Lung (tissue), 11 donors: ENCODE measurements at regions not wholly inside any gene's neighbourhood (a gene's known extent, or its start where the extent isn't known, plus 50 kb on each side); places are given as distances from the start of the nearest gene placed in this dataset.

ENCODE experiments used
- ATAC-seq: fragments of 200-7000 bp; cut with Tn5 transposase; one replicate; pipeline ENCODE4 v1.9.1; 2020; ENCODE audit warnings: moderate number of reproducible peaks; ENCODE audit not compliant: insufficient read depth, low FRiP score
- DNase-seq, 3 donors: peaks; one replicate each; pipeline ENCODE4 v3.0.0-alpha.2; 2013 to 2017
- H3K27ac ChIP-seq, 2 donors: one replicate each; pipeline ENCODE4 v1.5.1; 2013; ENCODE audit warnings: mild to moderate bottlenecking in 2 of 2, moderate library complexity in 2 of 2, control low read depth in 1 of 2, inconsistent platforms in 1 of 2, low read depth in 1 of 2, low read length in 1 of 2
- H3K27me3 ChIP-seq, 3 donors: one replicate each; pipeline ENCODE4 v1.5.1; 2013; ENCODE audit warnings: low read length in 2 of 3; ENCODE audit not compliant: control insufficient read depth in 3 of 3, insufficient read depth in 3 of 3
- H3K36me3 ChIP-seq, 4 donors: one replicate each; pipeline ENCODE4 v1.5.1; 2013; ENCODE audit warnings: low read length in 4 of 4, mild to moderate bottlenecking in 1 of 4, moderate library complexity in 1 of 4; ENCODE audit not compliant: control insufficient read depth in 4 of 4, insufficient read depth in 4 of 4
- H3K4me1 ChIP-seq, 5 donors: one replicate each; pipeline ENCODE4 v1.5.1; 2013; ENCODE audit warnings: low read length in 5 of 5, mild to moderate bottlenecking in 2 of 5, moderate library complexity in 1 of 5; ENCODE audit not compliant: control insufficient read depth in 5 of 5, insufficient read depth in 5 of 5
- H3K4me3 ChIP-seq: one replicate; pipeline ENCODE4 v1.5.1; 2013; ENCODE audit warnings: mild to moderate bottlenecking, control low read depth, moderate library complexity
- H3K9ac ChIP-seq, 2 donors: one replicate each; pipeline ENCODE4 v1.5.1; 2013; ENCODE audit warnings: low read length in 2 of 2, control low read depth in 1 of 2; ENCODE audit not compliant: insufficient read depth in 1 of 2
- H3K9me3 ChIP-seq, 4 donors: one replicate each; pipeline ENCODE4 v1.5.1; 2013; ENCODE audit warnings: low read length in 3 of 4, mild to moderate bottlenecking in 1 of 4, moderate library complexity in 1 of 4; ENCODE audit not compliant: control insufficient read depth in 4 of 4, insufficient read depth in 3 of 4
- CTCF ChIP-seq: IDR thresholded peaks from 2 replicates; pipeline ENCODE4 v1.5.1; 2012; ENCODE audit warnings: mild to moderate bottlenecking; ENCODE audit errors: control extremely low read depth, extremely low read depth
- WGBS, 2 donors: extraction: QIAGEN DNeasy Blood & Tissue Kit; methylation state at CpG; one replicate each; pipeline ENCODE4 v1.1.7; 2013; 5-methylcytosine and 5-hydroxymethylcytosine counted together
- donor health status: control.
- donor health status: control.
- donor health status: Bipolar disorder and iron deficiency.
- donor health status: healthy.
- donor health status: DM: yes; HTN: yes; CAD: no.

- Histone ChIP-seq H3K9ac (no peak overlapping the region), H3K4me3 (no peak overlapping the region), H3K27me3 (no peaks in the 10 kb centered on the region), H3K27ac (no peak overlapping the region), H3K4me1 (no peaks in the 10 kb centered on the region), H3K9me3 (peaks cover 0 to 8% (median 6%) of the 10 kb centered on the region in 4 donors), H3K36me3 (no peaks in the 10 kb centered on the region)
- no peak for ATAC-seq
- TF ChIP-seq CTCF, result no peak
- DNase-seq, result no peak
- 89 to 97% methylated on average over 2 of the region's 2 CpGs for WGBS, 2 donors
Measured at GRCh38 chr5:51872144-51872543, 488.9 kb downstream of the ISL1 start.

GRCh38 chr5:51881901-51882300 is 498.7 kb downstream of the ISL1 start:
- DNase-seq, result peak in 1 of 3 donors; percentile 0
- no peak for ATAC-seq
- Histone ChIP-seq H3K9ac (no peak overlapping the region), H3K4me3 (no peak overlapping the region), H3K27ac (no peak overlapping the region), H3K4me1 (no peaks in the 10 kb centered on the region), H3K36me3 (no peaks in the 10 kb centered on the region), H3K27me3 (no peaks in the 10 kb centered on the region), H3K9me3 (no peaks in the 10 kb centered on the region)
- TF ChIP-seq CTCF, result no peak

- Histone ChIP-seq H3K9me3 (no peaks in the 10 kb centered on the region), H3K27me3 (no peaks in the 10 kb centered on the region), H3K4me1 (no peaks in the 10 kb centered on the region), H3K36me3 (no peaks in the 10 kb centered on the region), H3K9ac (no peak overlapping the region), H3K27ac (no peak overlapping the region), H3K4me3 (no peak overlapping the region)
- ATAC-seq (no peak), DNase-seq (no peak)
- TF ChIP-seq CTCF, result no peak
- 13 to 14% methylated on average over 1 of the region's 1 CpG for WGBS, 2 donors
Measured at GRCh38 chr5:51882647-51883046, 499.4 kb downstream of the ISL1 start.

- Histone ChIP-seq H3K36me3 (no peaks in the 10 kb centered on the region), H3K4me1 (no peaks in the 10 kb centered on the region), H3K27ac (no peak overlapping the region), H3K9me3 (no peaks in the 10 kb centered on the region), H3K4me3 (no peak overlapping the region), H3K9ac (no peak overlapping the region), H3K27me3 (no peaks in the 10 kb centered on the region)
- no peak for TF ChIP-seq CTCF
- no peak for DNase-seq
- ATAC-seq, result no peak
- 71 to 76% methylated on average over 2 of the region's 2 CpGs for WGBS, 2 donors
Measured at GRCh38 chr5:51889703-51890102, 506.5 kb downstream of the ISL1 start.
